IMR-90 (cell line): ENCODE measurements at regions not wholly inside any gene's neighbourhood (a gene's known extent, or its start where the extent isn't known, plus 50 kb on each side); places are given as distances from the start of the nearest gene placed in this dataset.

Experiments used
- CEBPB ChIP-seq: IDR thresholded peaks from 2 replicates; pipeline ENCODE4 v1.6.1; 2012; ENCODE audit warnings: low read depth, low read length, improper control_type of control experiment
- CTCF ChIP-seq: conservative IDR thresholded peaks from 2 replicates; pipeline ENCODE4 v1.5.1; 2012; ENCODE audit warnings: mild to moderate bottlenecking, low read depth, low read length, improper control_type of control experiment
- ELK1 ChIP-seq: fragments of 150-350 bp; IDR thresholded peaks from 2 replicates; pipeline ENCODE4 v1.6.1; 2016; ENCODE audit warnings: low read depth, mild to moderate bottlenecking, low read length, moderate library complexity, borderline replicate concordance
- MAFK ChIP-seq: IDR thresholded peaks from 2 replicates; pipeline ENCODE4 v1.6.1; 2012; ENCODE audit warnings: low read depth, low read length, improper control_type of control experiment
- POLR2A ChIP-seq: IDR thresholded peaks from 2 replicates; pipeline ENCODE4 v1.6.1; 2012; ENCODE audit warnings: mild to moderate bottlenecking, low read depth, low read length
- RCOR1 ChIP-seq: IDR thresholded peaks from 2 replicates; pipeline ENCODE4 v1.6.1; 2012; ENCODE audit warnings: mild to moderate bottlenecking, low read length, improper control_type of control experiment; ENCODE audit not compliant: insufficient replicate concordance
- SMC3 ChIP-seq: fragments of 150-350 bp; IDR thresholded peaks from 2 replicates; pipeline ENCODE4 v1.6.1; 2016; ENCODE audit warnings: low read depth, mild to moderate bottlenecking, antibody characterized with exemption, low read length, moderate library complexity
- USF2 ChIP-seq: fragments of 150-350 bp; IDR thresholded peaks from 2 replicates; pipeline ENCODE4 v1.6.1; 2017; ENCODE audit warnings: mild to moderate bottlenecking, antibody characterized with exemption, low read length, low read depth

GRCh38 chr4:148922497-148922896, 480.3 kb upstream of the NR3C2 start:
- TF ChIP-seq CTCF = no peak
- TF ChIP-seq CEBPB = no peak
- no peak for TF ChIP-seq RCOR1
- TF ChIP-seq MAFK = no peak
- TF ChIP-seq POLR2A = no peak
- TF ChIP-seq USF2 = no peak
- no peak for TF ChIP-seq SMC3
- TF ChIP-seq ELK1 = no peak
